ENCODE measurements at regions not wholly inside any gene's neighbourhood (a gene's known extent, or its start where the extent isn't known, plus 50 kb on each side); places are given as distances from the start of the nearest gene placed in this dataset.

GRCh38 chr6:85250586-85251220, 199.2 kb upstream of the NT5E start:
- TF ChIP-seq EZH2 (IDR thresholded peaks at IDR 0.05; ENCODE audit: insufficient read depth, poor library complexity, severe bottlenecking) (no peak), EZH2phosphoT487 (IDR thresholded peaks at IDR 0.05; ENCODE audit: insufficient read depth, low read depth) (no peak)
- Histone ChIP-seq H3F3A (ENCODE audit: insufficient read depth) (no peaks in the 10 kb centered on the region), H3K9ac (no peak overlapping the region), H3K4me3 (no peak overlapping the region), H2AFZ (no peak overlapping the region), H3K79me2 (ENCODE audit: insufficient read depth) (no peaks in the 10 kb centered on the region), H3K36me3 (ENCODE audit: low read depth) (no peaks in the 10 kb centered on the region), H4K20me1 (ENCODE audit: insufficient read depth) (no peaks in the 10 kb centered on the region), H3K9me2 (ENCODE audit: insufficient read depth) (no peaks in the 10 kb centered on the region), H3K27me3 (replicated peaks; ENCODE audit: insufficient read depth) (no peaks in the 10 kb centered on the region), H3K9me3 (ENCODE audit: low read depth) (no peaks in the 10 kb centered on the region), H3K4me2 (ENCODE audit: unreplicated experiment) (no peak overlapping the region), H3K4me1 (ENCODE audit: insufficient read depth) (no peaks in the 10 kb centered on the region), H3K27ac (no peak overlapping the region)
- in situ Hi-C loops (cut with MboI) = no loop called here
- 23 to 30% methylated on average over 5 of the region's 5 CpGs for WGBS, 2 experiments (ENCODE audit: low coverage in 1 of 2, low lambda C conversion rate in 2 of 2, missing lambda C conversion rate in 2 of 2)
- peak; percentile 41 for DNase-seq

GRCh38 chr6:85245004-85245403, 204.9 kb upstream of the NT5E start:
- Histone ChIP-seq H4K20me1 (ENCODE audit: insufficient read depth) (no peaks in the 10 kb centered on the region), H3K36me3 (ENCODE audit: low read depth) (no peaks in the 10 kb centered on the region), H3K27me3 (replicated peaks; ENCODE audit: insufficient read depth) (no peaks in the 10 kb centered on the region), H3K4me3 (no peak overlapping the region), H3K4me1 (ENCODE audit: insufficient read depth) (no peaks in the 10 kb centered on the region), H2AFZ (no peak overlapping the region), H3K79me2 (ENCODE audit: insufficient read depth) (no peaks in the 10 kb centered on the region), H3F3A (ENCODE audit: insufficient read depth) (no peaks in the 10 kb centered on the region), H3K9me3 (ENCODE audit: low read depth) (no peaks in the 10 kb centered on the region), H3K9ac (no peak overlapping the region), H3K27ac (no peak overlapping the region), H3K9me2 (ENCODE audit: insufficient read depth) (no peaks in the 10 kb centered on the region), H3K4me2 (ENCODE audit: unreplicated experiment) (no peak overlapping the region)
- DNase-seq = no peak
- no peak for TF ChIP-seq EZH2 (IDR thresholded peaks at IDR 0.05; ENCODE audit: insufficient read depth, poor library complexity, severe bottlenecking)
- no peak for TF ChIP-seq EZH2phosphoT487 (IDR thresholded peaks at IDR 0.05; ENCODE audit: insufficient read depth, low read depth)
- WGBS, 2 experiments (ENCODE audit: low coverage in 1 of 2, low lambda C conversion rate in 2 of 2, missing lambda C conversion rate in 2 of 2) = 51 to 55% methylated on average over 3 of the region's 3 CpGs
- in situ Hi-C loops (cut with MboI) = no loop called here

DNA sequence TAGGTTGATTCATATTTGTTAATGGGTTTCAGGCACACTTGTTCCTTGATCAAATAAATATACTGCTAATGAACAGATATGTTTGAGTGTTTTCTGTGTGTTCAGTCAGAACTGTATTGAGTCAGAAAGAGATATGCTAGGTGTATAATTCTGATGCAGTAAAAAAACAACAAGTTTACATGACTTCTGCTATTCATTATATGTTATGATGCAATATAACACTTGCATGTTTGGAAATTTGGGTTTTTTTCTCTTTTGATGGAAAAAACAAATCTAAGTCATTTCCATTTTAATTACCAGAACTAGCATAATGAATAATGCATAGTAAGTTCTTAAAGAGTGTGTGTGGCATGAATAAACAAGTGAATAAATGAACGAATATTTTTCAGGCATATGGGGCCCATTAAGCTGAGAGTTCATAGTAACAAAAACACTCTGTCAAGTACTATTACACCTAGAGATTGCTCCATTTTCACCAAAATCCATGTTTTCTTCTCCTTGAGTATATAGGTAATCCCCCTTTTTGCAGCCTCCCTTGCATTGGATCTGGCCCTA, 208.3 kb upstream of the NT5E start:
- no peak overlapping the region for H3K27ac ChIP-seq
- H3K9me2 ChIP-seq (ENCODE audit: insufficient read depth) = no peaks in the 10 kb centered on the region
- H3K4me1 ChIP-seq (ENCODE audit: insufficient read depth) = no peaks in the 10 kb centered on the region
- no peaks in the 10 kb centered on the region for H3K79me2 ChIP-seq (ENCODE audit: insufficient read depth)
- H3K9me3 ChIP-seq (ENCODE audit: low read depth) = no peaks in the 10 kb centered on the region
- no peak overlapping the region for H3K4me2 ChIP-seq (ENCODE audit: unreplicated experiment)
- H4K20me1 ChIP-seq (ENCODE audit: insufficient read depth) = no peaks in the 10 kb centered on the region
- H3K4me3 ChIP-seq = no peak overlapping the region
- no peaks in the 10 kb centered on the region for H3K27me3 ChIP-seq (replicated peaks; ENCODE audit: insufficient read depth)
- 0 to 5% methylated on average over 1 of the region's 1 CpG for WGBS, 2 experiments (ENCODE audit: low coverage in 1 of 2, low lambda C conversion rate in 2 of 2, missing lambda C conversion rate in 2 of 2)
- in situ Hi-C loops (cut with MboI) = no loop called here
- TF ChIP-seq EZH2 (IDR thresholded peaks at IDR 0.05; ENCODE audit: insufficient read depth, poor library complexity, severe bottlenecking) (no peak), EZH2phosphoT487 (IDR thresholded peaks at IDR 0.05; ENCODE audit: insufficient read depth, low read depth) (no peak)
- no peak overlapping the region for H3K9ac ChIP-seq
- DNase-seq = no peak
- no peaks in the 10 kb centered on the region for H3K36me3 ChIP-seq (ENCODE audit: low read depth)
- no peaks in the 10 kb centered on the region for H3F3A ChIP-seq (ENCODE audit: insufficient read depth)
- H2AFZ ChIP-seq = no peak overlapping the region

DNA sequence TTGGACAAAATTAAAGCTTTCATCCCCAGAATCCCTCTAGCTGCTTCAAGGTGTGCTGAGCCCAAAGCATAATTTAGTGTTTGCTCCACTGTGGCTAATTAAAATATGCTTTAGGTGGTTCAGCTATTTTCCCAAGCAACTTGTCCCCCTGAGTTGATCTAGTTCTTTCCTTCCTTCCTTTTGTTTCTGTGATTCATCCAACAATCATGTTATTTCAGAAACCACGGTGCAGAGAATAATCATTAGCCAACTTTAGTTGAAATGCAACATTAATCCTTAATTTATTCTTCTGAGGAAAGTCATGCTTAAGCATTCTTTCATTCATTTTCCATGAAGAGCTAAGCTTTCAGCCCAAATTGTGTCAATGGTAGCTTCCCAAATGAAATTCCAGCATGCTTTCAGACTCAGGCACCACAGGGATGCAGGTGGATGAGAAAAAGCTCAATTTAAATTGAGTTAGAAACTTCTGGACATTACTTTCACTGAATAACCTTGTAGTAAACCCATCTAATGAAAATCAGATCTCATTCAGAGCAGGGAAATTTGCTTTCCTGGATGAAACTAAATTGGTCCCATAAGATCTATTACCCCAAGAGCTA, 209.0 kb upstream of the NT5E start:
- no peaks in the 10 kb centered on the region for H3K9me2 ChIP-seq (ENCODE audit: insufficient read depth)
- H3K36me3 ChIP-seq (ENCODE audit: low read depth) = no peaks in the 10 kb centered on the region
- H3K27me3 ChIP-seq (replicated peaks; ENCODE audit: insufficient read depth) = no peaks in the 10 kb centered on the region
- H3K79me2 ChIP-seq (ENCODE audit: insufficient read depth) = no peaks in the 10 kb centered on the region
- no peak for TF ChIP-seq EZH2phosphoT487 (IDR thresholded peaks at IDR 0.05; ENCODE audit: insufficient read depth, low read depth)
- no peak for TF ChIP-seq EZH2 (IDR thresholded peaks at IDR 0.05; ENCODE audit: insufficient read depth, poor library complexity, severe bottlenecking)
- no peak overlapping the region for H3K4me2 ChIP-seq (ENCODE audit: unreplicated experiment)
- no peak overlapping the region for H2AFZ ChIP-seq
- 0% methylated on average over 1 of the region's 1 CpG for WGBS, 2 experiments (ENCODE audit: low coverage in 1 of 2, low lambda C conversion rate in 2 of 2, missing lambda C conversion rate in 2 of 2)
- H3F3A ChIP-seq (ENCODE audit: insufficient read depth) = no peaks in the 10 kb centered on the region
- in situ Hi-C loops (cut with MboI) = no loop called here
- H3K4me3 ChIP-seq = no peak overlapping the region
- peak; percentile 11 for DNase-seq
- H3K9ac ChIP-seq = no peak overlapping the region
- H4K20me1 ChIP-seq (ENCODE audit: insufficient read depth) = no peaks in the 10 kb centered on the region
- H3K27ac ChIP-seq = no peak overlapping the region
- H3K4me1 ChIP-seq (ENCODE audit: insufficient read depth) = no peaks in the 10 kb centered on the region
- no peaks in the 10 kb centered on the region for H3K9me3 ChIP-seq (ENCODE audit: low read depth)
